ENCODE measurements at regions not wholly inside any gene's neighbourhood (a gene's known extent, or its start where the extent isn't known, plus 50 kb on each side); places are given as distances from the start of the nearest gene placed in this dataset.

DNA sequence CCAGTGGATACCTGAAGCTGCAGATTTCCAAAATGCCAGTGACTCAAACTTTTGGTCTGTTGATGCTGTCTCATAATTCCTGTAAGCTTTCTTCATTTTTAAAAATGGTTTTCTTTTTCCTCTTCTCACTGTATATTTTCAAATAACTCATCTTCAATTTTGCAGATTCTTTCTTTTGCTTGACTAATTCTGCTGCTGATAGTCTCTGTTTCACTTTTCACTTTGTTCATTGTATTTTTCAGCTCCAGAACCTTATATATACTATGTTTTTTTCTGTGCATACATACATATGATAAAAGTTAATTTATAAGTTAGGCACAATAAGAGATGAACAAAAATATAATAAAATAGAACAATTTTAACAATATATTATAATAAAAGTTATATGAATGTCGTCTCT lies 237.7 kb upstream of the GPRIN3 start:
- TF ChIP-seq CTCF (IDR thresholded peaks at IDR 0.05; ENCODE audit: extremely low read depth in 1 of 2, insufficient read depth in 1 of 2, low read depth in 1 of 2, low read length in 2 of 2) (no peak), EZH2 (IDR thresholded peaks at IDR 0.05; ENCODE audit: borderline replicate concordance, low read depth, low read length, severe bottlenecking) (no peak), POLR2A (IDR thresholded peaks at IDR 0.05; ENCODE audit: low read depth, low read length) (no peak)
